Bronchial epithelial cell (primary cell): ENCODE measurements at regions not wholly inside any gene's neighbourhood (a gene's known extent, or its start where the extent isn't known, plus 50 kb on each side); places are given as distances from the start of the nearest gene placed in this dataset.
"Not testable (repeated sequence)": the region's sequence is repeated elsewhere in the genome, so short reads cannot be mapped to it uniquely, and the experiment has no call there.

Experiments
- DNase-seq: peaks from one replicate; pipeline ENCODE4 v3.0.0-alpha.2; 2010; ENCODE audit warnings: low read depth
- FAIRE-seq: peaks from 2 replicates; lab custom pipeline; 2011; peaks lifted over from hg19 to GRCh38; lab: Jason Lieb, UNC
- H3K27me3 ChIP-seq: 2 replicates; pipeline ENCODE4 v1.5.1; 2011; ENCODE audit warnings: low read length; ENCODE audit not compliant: control insufficient read depth, insufficient read depth
- H3K36me3 ChIP-seq: 2 replicates; pipeline ENCODE4 v1.5.1; 2011; ENCODE audit warnings: low read length; ENCODE audit not compliant: control insufficient read depth, insufficient read depth
- H3K4me3 ChIP-seq: 2 replicates; pipeline ENCODE4 v1.5.1; 2011; ENCODE audit warnings: mild to moderate bottlenecking, low read depth, low read length, control low read depth
- CTCF ChIP-seq: IDR thresholded peaks from 2 replicates; pipeline ENCODE4 v1.5.1; 2011; ENCODE audit warnings: mild to moderate bottlenecking, moderate library complexity, low read length, control low read depth, inconsistent platforms; ENCODE audit not compliant: insufficient read depth, severe bottlenecking

- Histone ChIP-seq H3K27me3 (no peaks in the 10 kb centered on the region), H3K36me3 (no peaks in the 10 kb centered on the region), H3K4me3 (no peak overlapping the region)
- TF ChIP-seq CTCF: no peak
- no peak for DNase-seq
- FAIRE-seq: no peak
Measured at GRCh38 chrY:9158616-9159015, 178.6 kb upstream of the TSPY4 start.

DNA sequence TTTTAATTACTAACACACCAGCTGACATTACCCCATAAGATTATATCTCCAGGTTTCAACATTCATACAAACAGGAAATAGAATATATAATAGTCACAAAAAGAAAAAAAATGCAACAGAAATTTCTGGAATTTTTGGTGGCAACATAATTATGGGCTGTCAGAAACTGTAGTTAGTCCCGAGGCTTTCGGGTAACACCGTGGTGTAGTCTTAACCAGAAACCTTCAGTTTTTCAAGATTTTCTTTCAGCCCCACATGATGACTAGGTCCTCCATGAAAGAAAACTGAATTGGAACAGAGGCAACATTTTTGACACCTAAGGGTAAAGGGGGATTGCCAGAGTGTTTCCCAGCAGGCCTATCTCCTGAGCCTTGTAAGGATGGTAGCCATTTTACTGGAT is 176.9 kb upstream of the TSPY4 start:
- not testable (repeated sequence) for H3K4me3 ChIP-seq, H3K36me3 ChIP-seq, H3K27me3 ChIP-seq, FAIRE-seq, DNase-seq

DNA sequence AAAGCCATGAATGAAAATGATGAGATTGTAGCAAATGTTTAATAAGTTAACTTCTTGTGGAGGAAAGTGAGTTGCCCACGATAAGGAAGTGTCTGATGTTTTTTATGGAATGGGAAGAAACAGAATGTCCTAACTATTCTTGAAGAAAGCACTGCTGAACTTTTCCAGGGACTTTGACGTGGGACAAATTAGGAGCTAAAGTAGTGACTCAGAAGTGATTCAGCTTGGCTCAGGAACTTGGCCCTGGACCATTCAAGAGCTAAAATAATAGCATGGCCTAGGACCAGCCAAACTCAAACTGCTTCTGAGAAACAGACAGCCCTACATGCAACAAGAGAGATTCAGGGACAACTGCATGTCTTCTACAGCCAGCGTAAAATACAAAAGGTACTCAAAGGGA is 176.3 kb upstream of the TSPY4 start:
- not testable (repeated sequence) for DNase-seq, FAIRE-seq, H3K4me3 ChIP-seq, H3K36me3 ChIP-seq, H3K27me3 ChIP-seq

GRCh38 chrY:9161990-9162389 is 175.3 kb upstream of the TSPY4 start:
- H3K36me3 ChIP-seq, H3K27me3 ChIP-seq, DNase-seq, H3K4me3 ChIP-seq, FAIRE-seq: not testable (repeated sequence)

GRCh38 chrY:9162424-9162823 is 174.8 kb upstream of the TSPY4 start:
- not testable (repeated sequence) for DNase-seq

GRCh38 chrY:9177641-9178040 is 159.6 kb upstream of the TSPY4 start:
- H3K36me3 ChIP-seq, H3K4me3 ChIP-seq, FAIRE-seq, H3K27me3 ChIP-seq: not testable (repeated sequence)
- DNase-seq: peak; percentile 1

More at GRCh38 chrY:9162424-9162823, 174.8 kb upstream of the TSPY4 start:
- not testable (repeated sequence) for H3K4me3 ChIP-seq, FAIRE-seq, H3K27me3 ChIP-seq, H3K36me3 ChIP-seq

DNA sequence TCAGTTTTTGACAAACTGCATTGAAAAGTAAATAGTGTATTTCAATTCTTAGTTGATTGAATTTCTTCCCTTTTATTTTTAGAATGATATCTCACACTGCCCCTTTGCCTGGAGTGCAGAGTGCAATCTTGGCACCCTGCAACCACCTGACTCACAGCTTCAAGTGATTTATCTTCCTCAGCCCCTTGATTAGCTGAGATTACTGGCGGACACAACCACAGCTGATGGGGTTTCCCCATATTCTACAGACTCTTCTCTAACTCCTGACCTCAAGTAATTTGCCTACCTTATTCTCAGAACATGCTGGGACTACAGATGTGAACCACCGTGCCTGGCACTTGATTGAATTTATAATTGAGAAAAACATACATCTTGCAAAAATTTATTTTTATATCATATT is 152.4 kb upstream of the TSPY4 start:
- FAIRE-seq, H3K27me3 ChIP-seq, DNase-seq, H3K36me3 ChIP-seq, H3K4me3 ChIP-seq: not testable (repeated sequence)

- H3K36me3 ChIP-seq, H3K27me3 ChIP-seq, FAIRE-seq, H3K4me3 ChIP-seq: not testable (repeated sequence)
- DNase-seq: peak; percentile 20
Measured at GRCh38 chrY:9207082-9207481, 130.2 kb upstream of the TSPY4 start.

GRCh38 chrY:9226409-9226808 is 110.9 kb upstream of the TSPY4 start:
- no peak for TF ChIP-seq CTCF
- no peak for FAIRE-seq
- Histone ChIP-seq H3K36me3 (no peaks in the 10 kb centered on the region), H3K4me3 (no peak overlapping the region), H3K27me3 (no peaks in the 10 kb centered on the region)
- DNase-seq: no peak
